ENCODE measurements at regions not wholly inside any gene's neighbourhood (a gene's known extent, or its start where the extent isn't known, plus 50 kb on each side); places are given as distances from the start of the nearest gene placed in this dataset.
A peak's percentile ranks its signal among the peaks of the same experiment; 100 is the strongest.

DNA sequence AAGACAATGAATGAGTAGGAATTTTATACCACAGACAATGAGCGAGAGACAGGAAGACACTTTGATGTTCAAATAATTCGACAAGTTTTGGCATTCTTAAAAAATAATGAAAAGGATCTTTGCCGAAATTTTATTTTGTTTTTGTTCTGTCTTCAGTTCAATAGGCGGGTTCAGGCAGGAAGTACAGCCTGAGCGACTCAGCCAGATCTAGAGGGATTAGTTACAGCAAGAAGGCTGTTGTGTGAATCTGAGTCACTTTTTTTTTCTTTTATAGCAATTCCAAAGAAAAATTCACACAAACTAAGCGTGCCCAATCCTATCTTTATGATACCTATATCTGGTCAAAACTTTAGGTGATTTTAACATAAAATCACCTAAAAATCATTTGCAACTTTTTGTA is 505.4 kb upstream of the FAM241A start:
- H3K9me3 Mint-ChIP-seq: no peaks in the 10 kb centered on the region
- peaks cover 11% of the 10 kb centered on the region for H3K4me1 Mint-ChIP-seq
- H3K36me3 Mint-ChIP-seq (ENCODE audit: low read depth): no peaks in the 10 kb centered on the region
- H3K4me3 Mint-ChIP-seq: peak overlapping the region in 2 of 3 experiments; percentile 23 to 37
- peak overlapping the region; percentile 18 to 36 (median 34) for H3K27ac Mint-ChIP-seq
- TF ChIP-seq, protein P1, sequence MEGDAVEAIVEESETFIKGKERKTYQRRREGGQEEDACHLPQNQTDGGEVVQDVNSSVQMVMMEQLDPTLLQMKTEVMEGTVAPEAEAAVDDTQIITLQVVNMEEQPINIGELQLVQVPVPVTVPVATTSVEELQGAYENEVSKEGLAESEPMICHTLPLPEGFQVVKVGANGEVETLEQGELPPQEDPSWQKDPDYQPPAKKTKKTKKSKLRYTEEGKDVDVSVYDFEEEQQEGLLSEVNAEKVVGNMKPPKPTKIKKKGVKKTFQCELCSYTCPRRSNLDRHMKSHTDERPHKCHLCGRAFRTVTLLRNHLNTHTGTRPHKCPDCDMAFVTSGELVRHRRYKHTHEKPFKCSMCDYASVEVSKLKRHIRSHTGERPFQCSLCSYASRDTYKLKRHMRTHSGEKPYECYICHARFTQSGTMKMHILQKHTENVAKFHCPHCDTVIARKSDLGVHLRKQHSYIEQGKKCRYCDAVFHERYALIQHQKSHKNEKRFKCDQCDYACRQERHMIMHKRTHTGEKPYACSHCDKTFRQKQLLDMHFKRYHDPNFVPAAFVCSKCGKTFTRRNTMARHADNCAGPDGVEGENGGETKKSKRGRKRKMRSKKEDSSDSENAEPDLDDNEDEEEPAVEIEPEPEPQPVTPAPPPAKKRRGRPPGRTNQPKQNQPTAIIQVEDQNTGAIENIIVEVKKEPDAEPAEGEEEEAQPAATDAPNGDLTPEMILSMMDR (IDR thresholded peaks at IDR 0.05; ENCODE audit: unreplicated experiment in 3 of 3): no peak
- no peaks in the 10 kb centered on the region for H3K27me3 Mint-ChIP-seq (ENCODE audit: low read depth)

DNA sequence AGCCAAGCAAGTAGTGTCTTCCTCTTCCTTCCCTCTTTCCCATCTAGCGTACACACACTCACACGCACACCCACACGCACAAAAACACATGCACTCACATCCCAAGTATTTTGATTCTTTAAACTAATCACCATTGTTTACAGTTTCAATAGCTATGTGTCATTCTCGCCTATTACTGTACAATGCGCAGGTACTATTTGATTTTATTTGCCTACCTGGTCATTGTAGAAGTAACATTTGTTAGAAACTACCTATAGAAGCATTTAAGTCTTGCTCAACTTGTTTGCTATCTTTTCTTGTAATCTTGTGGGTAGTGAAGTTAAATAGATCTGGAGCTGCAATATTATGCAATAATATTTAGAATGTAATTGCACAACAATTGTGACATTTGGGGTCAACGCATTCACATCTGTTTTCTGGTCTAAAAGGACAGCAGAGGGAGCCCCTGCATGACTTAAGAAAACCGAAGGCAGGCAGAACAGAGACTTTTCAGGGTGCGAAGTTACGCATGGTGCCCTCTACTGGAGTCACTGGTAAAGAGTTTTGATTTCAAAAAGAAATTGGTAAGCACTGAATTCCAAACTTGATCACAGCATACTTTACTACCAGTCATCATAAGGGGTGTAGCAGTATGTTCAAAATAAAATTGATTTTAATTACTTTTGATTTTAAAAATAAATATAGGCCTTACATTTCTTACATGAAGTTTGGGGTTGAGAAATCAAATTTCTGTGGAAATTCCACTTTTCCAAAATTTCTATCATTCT is 503.3 kb upstream of the FAM241A start:
- Mint-ChIP-seq H3K27me3 (ENCODE audit: low read depth) (no peaks in the 10 kb centered on the region), H3K9me3 (no peaks in the 10 kb centered on the region), H3K27ac (peak overlapping the region in 1 of 3 experiments; percentile 46), H3K4me1 (peaks cover 11% of the 10 kb centered on the region), H3K36me3 (ENCODE audit: low read depth) (no peaks in the 10 kb centered on the region), H3K4me3 (no peak overlapping the region)
- TF ChIP-seq, protein P1 (IDR thresholded peaks at IDR 0.05; ENCODE audit: unreplicated experiment in 3 of 3): peak; percentile 91 to 95 (median 93)

DNA sequence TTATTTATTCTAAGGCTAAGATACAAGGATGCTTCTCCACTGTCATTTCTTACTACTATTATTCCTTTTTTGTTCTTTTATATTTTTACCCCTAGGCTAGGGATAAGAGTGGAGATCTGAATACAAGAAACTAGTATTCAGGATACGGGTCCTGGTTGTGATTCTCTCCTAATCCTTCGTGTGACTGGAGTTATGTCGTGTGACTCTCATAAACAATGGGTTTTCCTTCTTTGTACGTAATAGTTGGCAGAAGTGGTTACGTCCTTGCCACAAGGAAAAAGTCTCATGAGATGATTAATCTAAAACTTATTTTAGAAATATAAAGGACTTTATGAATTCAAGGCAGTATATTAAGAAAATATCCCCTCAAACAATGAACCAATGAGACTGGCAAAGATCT is 497.2 kb upstream of the FAM241A start:
- H3K27ac Mint-ChIP-seq: no peak overlapping the region
- TF ChIP-seq, protein P1 (IDR thresholded peaks at IDR 0.05; ENCODE audit: unreplicated experiment in 3 of 3): no peak
- H3K9me3 Mint-ChIP-seq: no peaks in the 10 kb centered on the region
- peaks cover 4% of the 10 kb centered on the region for H3K27me3 Mint-ChIP-seq (ENCODE audit: low read depth)
- H3K4me3 Mint-ChIP-seq: no peak overlapping the region
- no peaks in the 10 kb centered on the region for H3K36me3 Mint-ChIP-seq (ENCODE audit: low read depth)
- H3K4me1 Mint-ChIP-seq: peaks cover 11% of the 10 kb centered on the region

DNA sequence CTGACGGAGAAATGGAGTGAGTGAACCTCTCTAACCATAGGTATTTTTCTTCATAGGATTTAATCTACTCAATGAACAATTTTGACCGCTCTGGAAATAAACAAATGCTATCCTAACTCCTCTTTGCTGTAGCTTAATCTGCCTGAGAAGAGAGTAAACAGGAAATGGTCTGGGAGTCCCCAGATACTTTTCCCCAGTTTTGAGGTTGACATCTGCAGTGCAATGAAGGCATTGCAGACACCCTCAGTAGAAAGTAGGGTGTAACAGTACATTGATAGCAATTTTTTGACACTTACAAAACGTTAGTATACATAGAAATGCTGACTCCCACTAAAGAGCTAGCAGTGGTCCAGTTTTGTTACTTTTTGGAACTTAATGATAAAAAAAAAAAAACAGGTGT is 495.9 kb upstream of the FAM241A start:
- TF ChIP-seq, protein P1 (IDR thresholded peaks at IDR 0.05; ENCODE audit: unreplicated experiment in 3 of 3): no peak
- no peak overlapping the region for H3K4me3 Mint-ChIP-seq
- no peaks in the 10 kb centered on the region for H3K36me3 Mint-ChIP-seq (ENCODE audit: low read depth)
- H3K27me3 Mint-ChIP-seq (ENCODE audit: low read depth): peaks cover 4% of the 10 kb centered on the region
- H3K4me1 Mint-ChIP-seq: peaks cover 11% of the 10 kb centered on the region
- H3K9me3 Mint-ChIP-seq: no peaks in the 10 kb centered on the region
- no peak overlapping the region for H3K27ac Mint-ChIP-seq

DNA sequence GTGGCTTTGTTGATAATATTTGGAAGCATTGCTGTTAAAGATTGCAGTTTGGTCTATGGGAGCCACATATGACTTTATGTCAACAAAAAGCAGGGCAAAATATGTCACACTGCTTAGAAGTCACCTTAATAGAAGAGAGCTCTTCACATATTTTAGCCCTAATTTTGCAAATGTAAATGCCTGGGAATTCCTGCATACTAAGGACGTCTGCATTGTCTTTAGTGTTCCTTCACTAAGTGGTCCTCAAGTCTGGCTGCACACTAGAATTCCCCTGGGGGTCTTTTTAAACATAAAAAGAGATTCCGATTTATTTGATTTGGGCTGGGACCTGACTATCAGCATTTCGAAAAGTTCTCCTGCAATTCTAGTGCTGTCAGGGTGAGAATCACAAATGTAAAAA is 495.1 kb upstream of the FAM241A start:
- H3K27ac Mint-ChIP-seq: no peak overlapping the region
- peaks cover 4% of the 10 kb centered on the region for H3K27me3 Mint-ChIP-seq (ENCODE audit: low read depth)
- no peaks in the 10 kb centered on the region for H3K9me3 Mint-ChIP-seq
- H3K36me3 Mint-ChIP-seq (ENCODE audit: low read depth): no peaks in the 10 kb centered on the region
- H3K4me1 Mint-ChIP-seq: peaks cover 11% of the 10 kb centered on the region
- H3K4me3 Mint-ChIP-seq: no peak overlapping the region
- TF ChIP-seq, protein P1 (IDR thresholded peaks at IDR 0.05; ENCODE audit: unreplicated experiment in 3 of 3): no peak

DNA sequence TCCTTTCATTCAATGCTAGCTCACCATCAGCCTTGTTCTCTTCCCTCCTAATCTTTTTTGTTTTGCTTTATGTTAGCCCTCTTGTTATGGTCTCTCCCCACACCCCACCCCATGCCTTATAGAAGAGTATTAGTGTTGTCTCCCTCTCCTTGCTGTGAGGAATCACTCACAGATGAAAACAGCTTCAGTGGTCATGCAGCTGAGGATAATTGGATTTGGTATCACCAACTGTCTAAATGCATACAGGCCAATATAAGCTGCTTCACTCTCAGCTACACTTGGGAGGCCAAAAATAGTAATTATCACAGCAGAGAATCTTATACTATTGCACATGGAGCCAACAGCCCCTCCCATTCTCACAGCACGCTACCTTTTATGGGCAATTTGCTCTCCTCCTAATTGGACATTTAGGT is 494.6 kb upstream of the FAM241A start:
- TF ChIP-seq, protein P1 (IDR thresholded peaks at IDR 0.05; ENCODE audit: unreplicated experiment in 3 of 3): no peak
- Mint-ChIP-seq H3K36me3 (ENCODE audit: low read depth) (no peaks in the 10 kb centered on the region), H3K27ac (no peak overlapping the region), H3K27me3 (ENCODE audit: low read depth) (peaks cover 4% of the 10 kb centered on the region), H3K9me3 (no peaks in the 10 kb centered on the region), H3K4me1 (peaks cover 11% of the 10 kb centered on the region), H3K4me3 (no peak overlapping the region)
